ENCODE measurements at regions not wholly inside any gene's neighbourhood (a gene's known extent, or its start where the extent isn't known, plus 50 kb on each side); places are given as distances from the start of the nearest gene placed in this dataset.

DNA sequence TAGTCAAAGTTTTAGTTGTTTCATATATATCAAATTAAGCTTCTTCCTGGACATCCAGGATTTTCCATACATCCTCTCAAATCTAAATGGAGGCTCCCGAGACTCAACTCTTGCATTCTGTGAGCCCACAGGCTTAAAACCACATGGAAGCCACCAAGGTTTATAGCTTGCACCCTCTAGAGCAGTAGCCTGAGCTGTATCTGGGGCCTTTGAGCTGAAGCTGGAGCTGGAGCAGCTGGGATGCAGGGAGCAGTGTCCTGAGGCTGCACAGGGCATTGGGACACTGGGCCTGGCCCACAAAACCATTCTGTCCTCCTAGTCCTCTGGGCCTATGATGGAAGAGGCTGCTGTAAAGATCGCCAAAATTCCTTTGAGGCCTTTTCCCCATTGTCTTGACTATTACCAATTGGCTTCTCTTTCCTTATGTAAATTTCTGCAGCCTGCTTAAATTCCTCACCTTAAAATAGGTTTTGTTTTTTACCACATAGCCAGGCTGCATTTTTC is 151.0 kb downstream of the COX7C start:
- DNase-seq (ENCODE audit: low read depth), result no peak
- TF ChIP-seq, protein P1, sequence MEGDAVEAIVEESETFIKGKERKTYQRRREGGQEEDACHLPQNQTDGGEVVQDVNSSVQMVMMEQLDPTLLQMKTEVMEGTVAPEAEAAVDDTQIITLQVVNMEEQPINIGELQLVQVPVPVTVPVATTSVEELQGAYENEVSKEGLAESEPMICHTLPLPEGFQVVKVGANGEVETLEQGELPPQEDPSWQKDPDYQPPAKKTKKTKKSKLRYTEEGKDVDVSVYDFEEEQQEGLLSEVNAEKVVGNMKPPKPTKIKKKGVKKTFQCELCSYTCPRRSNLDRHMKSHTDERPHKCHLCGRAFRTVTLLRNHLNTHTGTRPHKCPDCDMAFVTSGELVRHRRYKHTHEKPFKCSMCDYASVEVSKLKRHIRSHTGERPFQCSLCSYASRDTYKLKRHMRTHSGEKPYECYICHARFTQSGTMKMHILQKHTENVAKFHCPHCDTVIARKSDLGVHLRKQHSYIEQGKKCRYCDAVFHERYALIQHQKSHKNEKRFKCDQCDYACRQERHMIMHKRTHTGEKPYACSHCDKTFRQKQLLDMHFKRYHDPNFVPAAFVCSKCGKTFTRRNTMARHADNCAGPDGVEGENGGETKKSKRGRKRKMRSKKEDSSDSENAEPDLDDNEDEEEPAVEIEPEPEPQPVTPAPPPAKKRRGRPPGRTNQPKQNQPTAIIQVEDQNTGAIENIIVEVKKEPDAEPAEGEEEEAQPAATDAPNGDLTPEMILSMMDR (IDR thresholded peaks at IDR 0.05; ENCODE audit: low read depth, low read length, missing control alignments), result no peak
- H3K4me3 ChIP-seq (ENCODE audit: low read depth, low read length), result no peak overlapping the region

DNA sequence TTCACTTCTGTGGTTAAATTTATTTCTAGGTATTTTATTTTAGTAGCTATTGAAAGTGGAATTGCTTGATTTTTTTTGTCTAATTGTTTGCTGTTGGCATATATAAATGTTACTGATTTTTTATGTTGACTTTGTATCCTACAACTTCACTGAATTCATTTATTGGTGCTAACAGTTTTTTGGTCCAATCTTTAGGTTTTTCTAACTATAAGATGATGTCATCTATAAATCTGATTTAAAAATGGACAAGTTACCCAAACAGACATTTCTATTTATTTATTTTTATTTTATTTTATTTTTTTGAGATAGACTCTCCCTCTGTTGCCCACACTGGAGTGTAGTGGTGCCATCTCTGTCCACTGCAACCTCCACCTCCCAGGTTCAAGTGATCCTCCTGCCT is 162.3 kb downstream of the COX7C start:
- DNase-seq (ENCODE audit: low read depth), result no peak
- TF ChIP-seq, protein P1 (IDR thresholded peaks at IDR 0.05; ENCODE audit: low read depth, low read length, missing control alignments), result no peak
- no peak overlapping the region for H3K4me3 ChIP-seq (ENCODE audit: low read depth, low read length)

DNA sequence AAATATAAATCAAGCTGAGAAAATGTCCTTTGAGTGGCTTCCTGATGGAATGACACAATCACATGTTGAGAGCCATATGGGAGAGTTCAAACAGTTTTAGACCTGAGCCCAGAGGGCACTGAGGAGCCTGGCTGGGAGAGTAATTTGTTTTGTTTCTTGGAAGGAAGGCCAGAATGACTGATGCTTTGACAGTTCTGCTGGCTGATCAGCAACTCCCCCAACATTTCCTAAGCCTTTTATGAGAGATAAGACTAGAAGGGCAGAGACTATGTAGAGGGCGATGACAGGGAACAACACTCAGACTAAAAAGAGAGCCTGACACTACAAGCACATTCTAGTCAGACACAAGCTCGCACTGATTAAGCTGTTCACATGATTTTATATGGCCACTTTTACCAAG is 169.2 kb downstream of the COX7C start:
- TF ChIP-seq, protein P1 (IDR thresholded peaks at IDR 0.05; ENCODE audit: low read depth, low read length, missing control alignments), result no peak
- DNase-seq (ENCODE audit: low read depth), result no peak
- H3K4me3 ChIP-seq (ENCODE audit: low read depth, low read length), result no peak overlapping the region

DNA sequence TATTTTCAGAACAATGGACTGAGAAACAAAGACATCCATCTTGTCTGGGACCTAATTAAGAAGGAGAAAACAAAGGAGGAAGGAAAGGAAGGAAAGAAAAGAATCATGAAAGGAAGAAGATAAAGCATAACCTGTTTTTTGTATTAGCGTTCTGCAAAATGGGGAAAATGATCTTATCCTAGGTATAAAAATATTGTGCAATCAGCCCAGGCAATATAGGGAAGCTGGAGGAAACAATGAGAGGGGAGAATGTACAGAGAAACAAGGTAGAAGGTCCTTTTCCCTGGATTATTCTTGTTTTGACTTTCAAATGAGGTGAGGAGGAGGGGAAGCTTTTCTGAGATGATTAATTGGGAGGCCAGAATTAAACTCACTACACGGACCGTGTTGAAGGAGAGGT is 177.9 kb downstream of the COX7C start:
- TF ChIP-seq, protein P1 (IDR thresholded peaks at IDR 0.05; ENCODE audit: low read depth, low read length, missing control alignments), result no peak
- DNase-seq (ENCODE audit: low read depth), result no peak
- no peak overlapping the region for H3K4me3 ChIP-seq (ENCODE audit: low read depth, low read length)

DNA sequence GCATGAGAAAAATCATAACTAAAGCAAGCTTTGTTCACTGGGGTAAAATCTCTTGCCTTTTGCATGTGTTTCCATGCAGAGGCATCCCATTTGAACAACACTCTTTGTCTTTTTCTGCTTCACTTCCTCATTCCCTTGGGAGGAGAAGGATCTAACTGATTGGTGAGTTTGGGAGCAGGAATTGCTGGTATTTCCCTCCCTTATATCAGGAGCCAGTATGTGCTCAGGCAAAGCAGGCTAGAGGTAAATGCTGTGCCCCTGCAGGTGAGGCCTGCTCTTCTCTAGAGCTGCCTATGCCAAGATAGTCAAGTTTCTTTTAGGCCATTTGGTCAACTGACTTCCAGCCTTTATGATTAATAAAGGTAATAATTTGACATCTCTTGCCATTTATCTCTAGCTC is 179.9 kb downstream of the COX7C start:
- H3K4me3 ChIP-seq (ENCODE audit: low read depth, low read length), result no peak overlapping the region
- DNase-seq (ENCODE audit: low read depth), result no peak
- TF ChIP-seq, protein P1 (IDR thresholded peaks at IDR 0.05; ENCODE audit: low read depth, low read length, missing control alignments), result no peak

DNA sequence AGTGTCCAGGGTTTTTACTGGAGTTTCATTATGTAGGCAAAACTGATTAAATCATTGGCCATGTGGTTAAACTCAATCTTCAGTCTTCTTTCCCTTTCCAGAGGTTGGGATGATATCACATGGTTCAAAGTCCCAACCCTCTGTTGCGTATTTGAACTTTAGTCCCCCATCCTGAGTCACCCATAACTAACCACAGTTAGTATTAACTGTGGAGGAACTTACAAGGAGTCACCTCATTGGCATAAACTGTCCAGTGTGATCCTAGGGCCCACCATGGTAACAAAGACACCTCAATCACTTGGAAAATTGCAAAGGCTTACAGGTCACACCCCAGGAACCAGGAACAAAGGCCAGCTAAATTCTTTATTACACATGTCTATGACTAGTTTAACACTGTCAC is 188.5 kb downstream of the COX7C start:
- no peak overlapping the region for H3K4me3 ChIP-seq (ENCODE audit: low read depth, low read length)
- TF ChIP-seq, protein P1 (IDR thresholded peaks at IDR 0.05; ENCODE audit: low read depth, low read length, missing control alignments), result no peak
- DNase-seq (ENCODE audit: low read depth), result no peak

Data from GM12864 (cell line).